Activated CD8-positive, alpha-beta memory T cell treated with anti-CD3 and anti-CD28 coated beads for 1 hour (primary cell): ENCODE measurements at regions not wholly inside any gene's neighbourhood (a gene's known extent, or its start where the extent isn't known, plus 50 kb on each side); places are given as distances from the start of the nearest gene placed in this dataset.
"Not testable (repeated sequence)": the region's sequence is repeated elsewhere in the genome, so short reads cannot be mapped to it uniquely, and the experiment has no call there.

Experiments
- DNase-seq, 2 donors: peaks; one replicate each; pipeline ENCODE4 v3.0.0-alpha.2; 2020; ENCODE audit warnings: low read depth in 1 of 2; ENCODE audit errors: extremely low read depth in 1 of 2

DNA sequence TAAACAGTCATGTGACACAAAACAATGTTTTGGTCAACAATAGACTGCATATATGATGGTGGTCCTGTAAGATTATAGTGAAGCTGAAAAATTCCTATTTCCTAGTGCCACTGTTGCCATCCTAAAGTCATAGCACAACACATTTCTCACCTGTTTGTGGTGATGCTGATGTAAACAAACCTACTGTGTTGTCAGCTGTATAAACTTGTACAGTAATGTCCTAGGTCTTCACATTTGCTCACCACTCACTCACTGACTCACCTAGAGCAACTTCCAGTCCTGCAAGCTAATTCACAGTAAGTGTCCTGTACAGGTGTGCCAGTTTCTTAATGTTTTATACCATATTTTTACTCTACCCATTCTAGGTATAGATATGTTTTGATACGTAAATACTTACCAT lies 326.1 kb upstream of the USP24 start:
- no peak for DNase-seq

DNA sequence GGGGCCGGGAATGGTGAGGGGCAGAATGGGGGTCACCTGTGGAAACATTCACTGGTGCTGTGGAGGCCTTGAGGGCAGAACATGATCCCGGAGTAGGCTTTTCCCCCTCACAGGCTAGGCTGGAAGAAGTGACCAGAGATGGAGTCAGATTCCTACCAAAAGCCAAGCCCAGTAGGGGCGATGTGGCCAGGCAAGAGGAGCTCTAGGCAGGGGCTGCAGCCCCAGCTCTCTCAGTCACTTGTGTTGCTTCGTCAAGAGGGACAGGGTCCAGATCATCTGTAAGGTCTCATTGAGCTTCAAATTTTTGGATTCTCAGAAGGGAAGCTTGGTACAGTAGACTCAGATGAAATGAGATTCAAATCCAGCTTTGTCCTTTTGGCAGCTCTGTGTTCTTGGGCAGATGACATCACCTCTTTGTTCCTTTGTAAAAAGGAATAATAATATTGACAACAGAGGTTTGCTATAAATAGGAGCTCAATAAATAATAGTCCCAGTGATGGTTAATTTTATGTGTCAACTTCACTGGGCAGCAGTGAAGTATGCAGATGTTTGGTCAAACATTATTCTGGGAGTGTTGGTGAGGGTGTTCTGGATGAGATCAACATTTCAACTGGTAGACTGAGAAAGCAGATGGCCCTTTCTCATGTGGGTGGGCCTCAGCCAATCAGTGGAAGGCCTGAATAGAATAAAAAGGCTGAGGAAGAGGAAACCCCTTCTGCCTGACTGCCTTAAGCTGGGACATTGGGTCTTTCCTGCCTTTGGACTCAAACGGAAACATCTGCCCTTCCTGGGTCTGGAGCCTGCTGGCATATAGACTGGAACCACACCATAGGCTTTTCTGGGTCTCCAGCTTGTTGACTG lies 324.7 kb upstream of the USP24 start:
- DNase-seq = no peak

DNA sequence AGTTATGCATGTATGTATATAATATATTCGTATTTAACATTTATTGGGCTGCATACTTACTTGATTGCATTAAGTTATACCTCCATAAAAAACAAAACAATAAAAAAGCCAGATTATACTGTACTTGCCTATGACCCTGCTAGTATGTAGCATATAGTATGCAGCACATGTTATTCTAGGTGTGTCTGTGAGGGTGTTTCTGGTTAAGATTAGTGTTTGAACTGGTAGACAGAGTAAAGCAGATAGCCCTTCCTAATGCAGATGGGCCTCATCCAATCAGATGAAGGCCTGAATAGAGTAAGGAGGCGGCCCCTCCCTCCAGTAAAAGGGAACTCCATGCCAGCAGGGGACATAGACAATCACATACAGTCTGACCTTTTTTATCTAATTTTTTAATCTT lies 323.3 kb upstream of the USP24 start:
- no peak for DNase-seq

DNA sequence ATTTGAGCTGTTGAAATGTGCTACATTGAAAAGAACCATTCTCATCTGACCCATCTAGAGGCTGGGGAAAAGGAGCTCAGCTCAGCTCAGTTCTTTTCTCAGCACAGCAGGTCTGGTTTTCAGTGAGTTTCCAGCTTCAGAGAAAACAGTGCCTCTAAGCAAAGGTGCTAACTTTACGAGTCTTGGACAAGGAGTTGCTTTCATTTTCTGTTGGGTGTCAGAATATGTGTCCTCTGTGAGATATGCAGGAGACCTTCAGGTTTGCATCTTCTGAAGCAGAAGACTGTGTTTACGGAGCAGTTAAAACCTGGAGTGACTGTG lies 321.3 kb upstream of the USP24 start:
- DNase-seq = no peak

DNA sequence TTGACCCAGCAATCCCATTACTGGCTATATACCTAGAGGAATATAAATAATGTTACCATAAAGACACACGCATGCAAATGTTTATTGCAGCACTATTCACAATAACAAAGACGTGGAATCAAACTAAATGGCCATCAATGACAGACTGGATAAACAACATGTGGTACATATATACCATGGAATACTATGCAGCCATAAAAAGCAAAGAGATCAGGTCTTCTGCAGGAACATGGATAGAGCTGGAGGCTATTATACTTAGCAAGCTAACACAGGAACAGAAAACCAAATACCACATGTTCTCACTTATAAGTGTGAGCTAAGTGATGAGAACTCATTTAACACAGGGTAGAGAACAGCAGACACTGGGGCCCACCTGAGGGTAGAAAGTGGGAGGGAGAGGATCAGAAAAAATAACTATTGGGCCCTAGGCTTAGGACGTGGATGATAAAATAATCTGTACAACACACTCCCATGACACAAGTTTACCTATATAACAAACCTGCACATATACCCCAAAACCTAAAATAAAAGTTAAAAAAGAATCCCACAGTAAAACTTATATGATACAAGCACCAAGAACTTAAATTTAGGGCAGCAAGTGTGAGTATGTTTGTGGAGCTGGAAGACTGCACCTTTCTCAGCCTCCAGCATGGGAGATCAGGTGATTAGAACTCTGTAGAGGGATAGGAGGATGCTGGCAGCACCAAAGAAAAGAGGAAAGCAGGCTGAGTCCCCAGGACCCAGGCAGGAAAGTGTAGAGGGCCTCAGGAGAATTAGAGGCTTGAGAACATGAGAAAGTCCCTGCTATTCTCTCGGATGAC lies 320.8 kb upstream of the USP24 start:
- no peak for DNase-seq

DNA sequence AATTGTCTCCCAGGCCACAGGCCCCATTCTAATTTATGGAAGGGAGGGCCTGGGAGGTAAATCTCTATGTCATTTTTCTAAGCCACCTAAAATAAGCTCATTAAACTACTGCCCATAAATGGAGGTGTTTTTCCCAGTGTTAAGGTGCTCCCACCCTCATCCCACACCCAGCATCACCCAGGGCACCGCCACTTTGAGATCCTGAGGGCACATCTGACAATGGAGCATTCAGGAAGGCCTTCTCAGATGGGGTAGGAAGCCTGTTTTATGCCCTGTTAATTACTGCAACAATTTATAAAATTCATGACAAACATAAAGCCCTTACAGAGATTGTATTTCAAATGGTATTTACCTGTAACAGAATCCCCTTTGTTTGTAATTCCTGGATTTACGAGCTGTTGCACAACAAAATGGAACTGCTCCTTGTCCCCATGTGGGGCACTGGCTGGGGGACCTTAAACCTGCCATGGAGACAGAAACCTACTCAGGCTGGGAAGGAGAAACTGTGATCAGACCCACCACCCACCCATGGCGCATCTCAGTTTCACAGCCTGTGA lies 319.5 kb upstream of the USP24 start:
- DNase-seq = no peak

DNA sequence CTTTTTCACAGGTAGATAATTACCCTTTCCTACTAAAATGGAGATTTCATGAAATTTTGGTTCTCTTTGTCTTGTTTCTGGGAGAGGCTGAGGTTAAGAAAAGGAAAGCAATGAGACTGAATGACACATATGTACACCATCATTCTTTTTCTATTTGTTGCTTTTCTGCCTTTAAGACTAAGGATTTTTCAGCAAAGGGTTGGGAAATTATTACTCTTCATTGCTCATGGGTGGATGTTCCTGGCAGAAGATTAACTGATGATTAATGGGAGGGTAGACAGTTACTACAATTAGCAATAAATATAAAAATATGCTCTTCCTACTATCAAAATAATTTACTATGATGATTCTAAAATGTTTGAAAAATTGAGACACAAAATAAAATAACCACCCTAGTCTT lies 316.5 kb upstream of the USP24 start:
- no peak for DNase-seq

DNA sequence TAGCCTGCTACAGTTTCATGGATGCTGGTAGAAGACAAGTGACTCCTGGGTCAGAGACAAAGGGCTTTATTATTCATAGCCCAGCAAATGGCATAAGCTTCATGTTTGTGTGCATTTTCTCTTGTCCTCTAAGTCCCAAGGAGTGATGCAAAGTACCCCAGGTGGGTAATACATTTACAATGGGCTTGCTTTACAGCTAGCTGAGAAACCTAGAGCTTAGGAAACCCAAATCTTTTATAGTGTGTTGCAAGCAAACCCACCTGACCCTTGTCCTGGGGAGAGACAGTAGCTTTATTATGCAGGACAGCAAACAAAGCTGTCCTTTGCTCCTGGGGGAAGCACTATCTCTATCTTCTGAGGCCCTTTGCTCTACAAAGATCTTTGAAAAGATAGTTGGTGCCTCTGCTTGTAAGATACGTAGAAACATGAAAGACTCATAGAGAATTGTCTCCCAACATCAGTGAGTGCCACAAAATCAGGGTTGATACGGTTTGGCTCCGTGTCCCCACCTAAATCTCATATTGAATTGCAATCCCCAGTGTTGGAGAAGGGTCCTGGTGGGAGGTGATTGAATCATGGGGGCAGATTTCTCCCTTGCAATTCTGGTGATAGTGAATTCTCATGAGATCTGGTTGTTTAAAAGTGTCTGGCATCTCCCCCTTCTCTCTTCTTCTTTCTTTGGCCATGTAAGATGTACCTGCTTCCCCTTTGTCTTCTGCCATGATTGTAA lies 315.8 kb upstream of the USP24 start:
- no peak for DNase-seq

DNA sequence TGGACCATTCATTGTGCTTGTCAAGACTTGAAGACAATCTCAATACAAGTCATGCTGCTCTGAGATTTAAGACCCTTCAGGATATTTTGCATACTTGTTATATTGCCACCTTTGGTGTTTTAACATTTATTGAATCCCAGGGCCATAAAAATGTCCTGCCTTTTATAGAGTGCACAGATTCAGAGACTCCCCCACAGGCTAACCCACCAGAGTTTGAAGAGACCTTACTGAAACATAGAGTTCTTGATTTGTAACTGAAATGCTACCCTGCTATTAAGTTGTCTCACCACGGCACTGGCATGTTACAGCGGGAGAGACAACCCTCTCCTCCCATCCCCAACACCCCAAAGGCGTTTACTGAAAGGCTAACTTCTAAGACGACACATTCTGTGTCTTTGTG lies 313.9 kb upstream of the USP24 start:
- DNase-seq = no peak

DNA sequence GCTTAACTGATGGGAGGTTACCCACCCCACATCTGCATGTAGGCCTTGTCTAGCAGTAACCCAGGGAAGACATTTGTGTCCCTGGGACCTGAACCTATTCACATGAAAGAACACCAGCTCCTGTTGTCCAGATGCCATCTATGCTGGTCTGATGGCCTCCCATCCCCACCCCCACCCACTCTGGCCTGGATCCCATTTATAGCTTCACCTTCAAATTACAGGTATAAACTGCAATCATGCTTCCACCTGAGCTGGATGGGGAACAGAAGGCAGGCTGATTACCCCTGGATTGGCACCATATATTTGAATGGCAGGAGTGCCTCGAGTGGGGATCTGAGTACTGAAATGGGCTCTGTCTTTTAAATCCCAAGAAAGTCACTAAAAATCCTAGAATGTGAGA lies 312.7 kb upstream of the USP24 start:
- no peak for DNase-seq

DNA sequence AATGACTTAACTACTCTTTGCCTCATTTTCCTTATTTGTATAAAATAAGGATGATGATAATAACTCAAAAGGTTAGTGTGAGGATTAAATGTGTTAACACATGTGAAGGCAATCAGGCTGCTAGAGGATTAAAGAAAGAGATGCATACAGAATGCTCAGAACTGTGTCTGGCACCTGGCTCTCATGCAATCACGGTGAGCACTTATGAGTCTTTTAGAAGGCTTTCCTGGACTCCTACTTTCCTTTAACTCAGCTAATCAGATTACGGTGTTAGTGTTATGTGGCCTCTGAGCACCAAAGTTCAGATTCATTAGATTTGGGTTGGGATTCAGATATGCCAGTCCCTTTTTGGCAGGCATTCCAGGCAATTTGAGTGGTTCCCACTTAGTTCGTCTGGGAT lies 311.6 kb upstream of the USP24 start:
- DNase-seq = no peak

DNA sequence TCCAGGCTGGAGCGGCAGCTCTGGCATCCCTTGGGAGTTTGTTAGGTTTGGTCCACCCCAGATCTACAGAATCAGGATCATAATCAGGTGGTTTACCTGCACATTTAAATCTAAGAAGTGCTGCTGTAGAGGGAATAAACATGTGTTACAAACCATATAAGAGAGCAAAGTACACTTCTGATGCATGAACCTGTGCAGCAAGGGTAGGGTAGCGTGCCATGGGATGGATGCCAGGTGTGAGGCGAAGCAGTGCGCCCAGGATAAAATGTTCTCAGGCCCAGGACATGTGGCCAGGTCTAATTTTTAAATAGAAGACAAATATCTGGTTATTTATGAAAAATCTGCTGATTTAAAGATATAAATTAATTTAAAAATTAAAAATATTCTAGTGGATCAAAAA lies 308.8 kb upstream of the USP24 start:
- no peak for DNase-seq

DNA sequence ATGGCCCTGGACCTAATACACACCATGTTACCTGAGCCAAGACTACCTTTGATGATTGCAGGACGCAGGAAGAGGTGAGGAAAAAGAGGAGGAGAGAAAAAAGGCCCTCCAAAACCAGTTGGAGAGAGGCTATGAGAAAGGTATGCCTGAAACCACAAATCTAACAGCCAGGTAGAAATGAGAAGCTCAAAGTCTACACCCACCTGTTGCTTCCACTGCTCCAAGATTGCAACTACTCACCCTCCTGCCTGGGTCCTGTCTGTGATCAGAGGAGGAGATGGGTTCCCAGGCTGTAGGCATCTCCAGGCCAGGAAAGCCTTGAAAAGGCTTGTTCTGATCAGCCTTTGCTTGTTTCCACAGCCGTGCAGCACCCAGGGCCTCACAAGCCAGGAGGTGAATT lies 307.8 kb upstream of the USP24 start:
- no peak for DNase-seq

DNA sequence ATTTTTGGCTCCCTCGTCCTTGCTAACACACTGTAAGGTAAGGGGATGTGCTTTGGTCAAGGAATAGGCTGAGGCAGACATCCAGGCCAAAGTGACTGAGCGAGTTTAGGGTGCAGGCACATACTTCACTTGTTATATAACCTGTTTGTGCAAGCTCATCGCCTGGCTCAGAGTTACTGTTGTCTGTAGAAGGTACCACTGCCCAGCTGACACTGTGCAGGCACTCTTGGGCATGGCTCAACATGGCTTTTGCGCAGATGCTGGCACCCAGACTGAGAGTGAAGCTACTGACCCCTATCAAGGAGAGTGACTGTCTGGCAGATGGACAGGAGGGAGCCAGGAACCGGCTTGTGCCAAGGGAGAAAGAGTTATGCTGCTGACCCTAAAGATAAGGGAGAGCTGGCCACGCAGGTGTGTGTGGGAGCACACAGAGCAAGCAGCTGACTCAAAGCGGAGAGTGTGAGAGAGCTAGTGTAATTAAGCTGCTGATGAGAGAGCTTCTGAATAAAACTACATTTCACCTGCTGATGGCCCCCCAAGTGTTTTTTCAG lies 307.3 kb upstream of the USP24 start:
- DNase-seq = no peak

DNA sequence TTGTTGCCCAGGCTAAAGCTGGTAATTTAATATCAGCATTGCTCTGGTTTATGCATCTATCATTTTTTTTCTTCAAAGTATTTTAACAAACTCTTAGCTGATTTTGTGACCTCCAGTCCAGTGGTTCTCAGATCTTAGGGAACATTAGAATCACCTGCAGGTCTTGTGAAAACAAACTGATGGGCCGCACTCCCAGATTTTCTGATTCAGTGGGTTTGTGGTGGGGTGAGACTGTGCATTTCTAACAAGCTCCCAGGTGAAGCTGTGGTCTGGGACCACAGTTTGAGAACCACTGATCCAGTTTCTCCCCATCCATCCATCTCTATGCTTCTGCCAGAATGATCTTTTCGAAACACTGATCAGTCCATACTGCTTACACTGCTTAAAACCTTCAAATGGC lies 305.7 kb upstream of the USP24 start:
- no peak for DNase-seq

DNA sequence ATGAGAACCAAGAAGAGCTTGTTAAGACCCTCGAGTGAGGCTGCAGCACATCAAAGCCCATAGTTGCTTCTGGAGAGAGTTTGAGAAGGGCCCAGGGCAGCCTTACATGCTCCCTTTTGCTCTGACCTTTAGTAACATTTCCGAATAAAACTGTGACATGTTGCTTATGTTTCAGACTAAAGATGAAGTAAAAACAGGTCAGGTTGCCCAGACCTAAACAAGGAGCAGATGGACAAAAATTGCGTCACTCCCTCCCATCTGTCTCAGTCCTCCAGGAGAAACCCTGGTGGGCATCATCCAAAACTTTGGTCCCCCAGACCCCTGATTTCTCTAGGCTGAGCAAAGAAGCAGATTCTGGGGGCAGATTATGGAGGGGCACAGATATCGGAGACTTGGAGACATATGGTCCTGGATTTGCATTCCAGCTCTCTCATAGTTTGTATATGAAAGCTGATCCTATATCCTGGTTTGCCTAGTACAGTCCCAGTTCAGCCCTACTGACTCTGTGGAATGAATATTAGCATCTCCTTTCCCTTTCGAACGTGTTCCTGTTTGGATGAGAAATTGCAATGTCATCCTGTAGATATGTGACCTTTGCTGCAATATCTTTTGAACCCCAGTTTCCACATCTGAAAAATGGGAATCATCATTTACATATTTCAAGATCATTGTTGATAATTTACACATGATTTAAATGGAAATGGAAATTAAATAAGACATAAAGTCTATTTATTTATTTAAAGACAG lies 304.9 kb upstream of the USP24 start:
- no peak for DNase-seq

DNA sequence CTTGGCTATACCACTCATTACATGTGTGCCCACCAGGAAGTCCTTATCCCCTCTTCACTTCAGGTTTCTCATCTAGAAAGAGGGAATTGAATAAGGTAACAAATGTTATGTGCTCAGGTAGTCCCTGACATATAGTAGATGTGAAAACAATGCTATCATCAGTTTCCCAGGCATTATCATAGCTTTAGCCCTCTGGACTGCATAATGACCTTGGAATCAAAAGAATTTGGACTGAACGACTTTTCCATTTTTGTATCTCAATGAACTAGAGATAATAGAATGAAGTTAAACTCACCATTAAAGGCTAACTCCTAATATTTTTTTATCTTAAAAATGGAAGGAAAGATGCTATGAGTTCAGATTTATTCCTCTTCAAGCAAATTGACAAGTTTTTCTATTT lies 304.1 kb upstream of the USP24 start:
- no peak for DNase-seq

DNA sequence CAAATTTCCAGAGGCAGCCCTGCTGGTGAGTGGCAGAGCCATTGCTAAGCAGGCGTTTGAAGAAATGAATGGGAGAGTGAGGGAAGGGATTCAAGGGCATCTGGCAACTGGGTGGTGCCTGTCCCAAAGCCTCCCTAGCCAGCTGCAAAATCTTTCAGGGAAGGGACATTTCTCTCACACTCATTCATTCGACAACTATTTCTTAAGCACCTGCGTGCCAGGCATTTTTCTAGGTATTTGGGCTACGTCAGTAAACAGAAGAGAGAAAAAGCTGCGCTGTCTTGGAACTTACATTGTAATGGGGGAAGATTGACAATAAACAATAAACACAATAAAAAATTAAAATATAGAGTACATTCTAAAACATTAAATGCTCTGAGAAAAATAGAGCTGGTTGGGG lies 301.9 kb upstream of the USP24 start:
- DNase-seq = no peak

DNA sequence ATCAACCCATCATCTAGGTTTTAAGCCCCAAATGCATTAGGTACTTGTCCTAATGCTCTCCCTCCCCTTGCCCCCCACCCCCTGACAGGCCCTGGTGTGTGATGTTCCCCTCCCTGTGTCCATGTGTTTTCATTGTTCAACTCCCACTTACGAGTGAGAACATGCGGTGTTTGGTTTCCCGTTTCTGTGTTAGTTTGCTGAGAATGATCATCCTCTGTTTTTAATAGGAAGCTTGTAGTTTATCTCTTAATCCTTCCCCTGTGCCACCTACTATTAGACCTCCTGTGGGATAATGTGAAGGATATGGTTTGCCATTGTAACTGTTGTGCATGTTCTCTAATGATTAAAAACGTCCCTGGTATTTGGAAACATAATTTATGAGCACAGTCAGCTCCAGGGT lies 299.4 kb upstream of the USP24 start:
- not testable (repeated sequence) for DNase-seq

DNA sequence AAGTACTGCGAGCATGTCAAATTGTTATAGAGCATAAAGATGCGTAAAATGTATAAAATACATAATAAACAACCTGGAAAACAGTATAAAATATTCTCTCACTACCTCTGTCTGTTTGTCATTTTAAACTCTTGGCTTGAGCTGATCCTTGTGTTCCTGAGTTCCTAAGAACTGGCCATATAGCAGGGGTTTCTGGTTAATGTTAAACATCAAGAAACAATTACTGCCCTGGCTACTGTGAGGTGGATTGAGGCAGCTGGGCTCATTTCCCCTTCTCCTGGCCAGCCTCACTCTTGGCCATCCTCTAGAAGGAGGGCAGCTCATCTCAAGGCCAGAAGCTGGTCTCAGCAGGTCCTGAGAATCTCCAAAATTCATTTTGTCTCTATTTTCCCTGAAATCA lies 297.3 kb upstream of the USP24 start:
- DNase-seq = no peak

DNA sequence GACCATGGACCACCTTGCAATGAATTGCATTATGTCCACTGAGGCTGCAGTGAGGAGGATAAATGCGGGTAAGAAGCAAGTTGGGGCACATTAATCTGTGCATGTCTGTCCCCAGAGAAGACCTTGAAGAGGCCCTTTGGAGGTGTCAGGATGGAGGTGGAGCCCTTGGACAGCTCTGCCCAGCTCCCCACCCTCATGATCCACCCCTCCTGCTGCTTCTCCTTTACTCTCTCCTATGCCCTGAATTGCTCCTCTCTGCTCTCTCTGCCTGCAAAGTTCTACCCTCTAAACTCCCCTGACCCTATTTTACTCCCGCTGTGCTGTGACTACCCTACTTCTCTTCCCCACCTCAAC lies 292.4 kb upstream of the USP24 start:
- DNase-seq = no peak
